A549 (cell line): ENCODE measurements at regions not wholly inside any gene's neighbourhood (a gene's known extent, or its start where the extent isn't known, plus 50 kb on each side); places are given as distances from the start of the nearest gene placed in this dataset.

ENCODE experiments used
- ATAC-seq, 2 experiments: fragments of 200-7000 bp in 1 of 2; fragments of >200 bp in 1 of 2; cut with Nextera tagmentation in 1 of 2; cut with Tn5 transposase in 1 of 2; 3 replicates each; pipeline versions ENCODE4 v1.8.0 to v1.9.1; 2018 to 2020; ENCODE audit warnings: mild to moderate bottlenecking in 1 of 2, moderate library complexity in 1 of 2
- CTCF ChIA-PET: fragments of 300-600 bp; sonication (Branson Sonifier 250); formaldehyde crosslinking; extraction: SDS; loops from one replicate; lab custom pipeline; 2021; ENCODE audit warnings: antibody characterized with exemption, inconsistent platforms; lab: Yijun Ruan, JAX
- POLR2A ChIA-PET: fragments of 350-600 bp; formaldehyde crosslinking; extraction: SDS; loops from one replicate; lab custom pipeline; 2021; ENCODE audit warnings: antibody characterized with exemption, inconsistent platforms; lab: Yijun Ruan, JAX
- DNase-seq, 2 experiments: peaks; one replicate each; pipeline versions ENCODE4 v3.0.0 to v3.0.0-alpha.2; 2011 to 2016; ENCODE audit warnings: low read depth in 1 of 2, low spot score in 1 of 2
- FAIRE-seq: peaks from 2 replicates; lab custom pipeline; 2011; peaks lifted over from hg19 to GRCh38; lab: Jason Lieb, UNC
- H3K27ac ChIP-seq, 2 experiments: fragments of >200 bp; sonication (Bioruptor Twin); formaldehyde crosslinking; 3 replicates each; pipeline ENCODE4 v1.5.1; 2016 to 2017
- H3K4me1 ChIP-seq: fragments of >200 bp; sonication (Bioruptor Twin); formaldehyde crosslinking; 3 replicates; pipeline ENCODE4 v1.6.1; 2016
- H3K4me2 ChIP-seq: fragments of >200 bp; sonication (Bioruptor Twin); formaldehyde crosslinking; 3 replicates; pipeline ENCODE4 v1.6.1; 2016
- H3K4me3 ChIP-seq: fragments of >200 bp; sonication (Bioruptor Twin); formaldehyde crosslinking; 3 replicates; pipeline ENCODE4 v1.5.1; 2016
- H3K9me3 ChIP-seq: fragments of >200 bp; sonication (Bioruptor Twin); formaldehyde crosslinking; 3 replicates; pipeline ENCODE4 v1.6.1; 2016
- CEBPB ChIP-seq, 2 experiments: fragments of >200 bp in 1 of 2; sonication (Bioruptor Twin) in 1 of 2; formaldehyde crosslinking in 1 of 2; IDR thresholded peaks; 2 replicates each; pipeline ENCODE4 v1.6.1; 2012 to 2016
- CHD4 ChIP-seq: fragments of 200-600 bp; sonication (generic); IDR thresholded peaks from 2 replicates; pipeline ENCODE4 v1.6.1; 2016; ENCODE audit warnings: antibody characterized with exemption, mild to moderate bottlenecking, borderline replicate concordance
- FOSB ChIP-seq: fragments of 250-450 bp; sonication (Bioruptor Pico); IDR thresholded peaks from 2 replicates; pipeline ENCODE4 v1.5.0; 2020; ENCODE audit warnings: mild to moderate bottlenecking, moderate library complexity
- GATA3 ChIP-seq: IDR thresholded peaks from 2 replicates; pipeline ENCODE4 v1.6.1; 2012; ENCODE audit warnings: borderline replicate concordance
- HOXA7 ChIP-seq: fragments of 250-450 bp; sonication (Bioruptor Pico); IDR thresholded peaks from 2 replicates; pipeline ENCODE4 v1.5.0; 2020; ENCODE audit warnings: mild to moderate bottlenecking, moderate library complexity
- JUNB ChIP-seq: fragments of >200 bp; sonication (Bioruptor Twin); formaldehyde crosslinking; IDR thresholded peaks from 2 replicates; pipeline ENCODE4 v1.6.1; 2016
- MAZ ChIP-seq: fragments of 150-350 bp; IDR thresholded peaks from 2 replicates; pipeline ENCODE4 v1.6.1; 2014; ENCODE audit warnings: antibody characterized with exemption, low read depth, low read length, borderline replicate concordance
- MYC ChIP-seq: IDR thresholded peaks from 2 replicates; pipeline ENCODE4 v1.6.1; 2012; ENCODE audit warnings: mild to moderate bottlenecking, inconsistent platforms, low read length, improper control_type of control experiment, borderline replicate concordance
- NPAS2 ChIP-seq: fragments of 250-450 bp; sonication (Bioruptor Pico); IDR thresholded peaks from 2 replicates; pipeline ENCODE4 v1.8.0; 2022; ENCODE audit warnings: mild to moderate bottlenecking, moderate library complexity, borderline replicate concordance
- NR3C1 ChIP-seq: fragments of >200 bp; sonication (Bioruptor Twin); formaldehyde crosslinking; IDR thresholded peaks from 3 replicates; pipeline ENCODE4 v1.6.1; 2017
- PHF8 ChIP-seq: fragments of 200-600 bp; sonication (generic); IDR thresholded peaks from 2 replicates; pipeline ENCODE4 v1.6.1; 2016; ENCODE audit warnings: low read depth, mild to moderate bottlenecking, antibody characterized with exemption, moderate library complexity, borderline replicate concordance
- POLR2A ChIP-seq: IDR thresholded peaks from 2 replicates; pipeline ENCODE4 v1.6.1; 2012; ENCODE audit warnings: mild to moderate bottlenecking, low read length
- RAD21 ChIP-seq, 2 experiments: fragments of >200 bp in 1 of 2; sonication (Bioruptor Twin) in 1 of 2; formaldehyde crosslinking in 1 of 2; IDR thresholded peaks in 1 of 2; conservative IDR thresholded peaks in 1 of 2; 2 replicates in 1 of 2; 3 replicates in 1 of 2; pipeline ENCODE4 v1.6.1; 2012 to 2018; ENCODE audit warnings: inconsistent platforms in 1 of 2
- RFX5 ChIP-seq: fragments of 450-650 bp; IDR thresholded peaks from 2 replicates; pipeline ENCODE4 v1.7.1; 2014; ENCODE audit warnings: antibody characterized with exemption, mild to moderate bottlenecking, moderate library complexity
- TFCP2L1 ChIP-seq: fragments of 250-450 bp; sonication (Bioruptor Pico); IDR thresholded peaks from 2 replicates; pipeline ENCODE4 v1.5.0; 2021; ENCODE audit warnings: mild to moderate bottlenecking
- ZC3H11A ChIP-seq: fragments of 450-650 bp; IDR thresholded peaks from 2 replicates; pipeline ENCODE4 v1.6.1; 2014; ENCODE audit warnings: antibody characterized with exemption, mild to moderate bottlenecking
- WGBS: methylation state at CpG from one replicate; pipeline ENCODE4 v1.1.6; 2017; ENCODE audit errors: missing lambda C conversion rate; 5-methylcytosine and 5-hydroxymethylcytosine counted together
- TF ChIP-seq, protein P1 (sequence below): IDR thresholded peaks from 2 replicates; pipeline ENCODE4 v1.6.1; 2012
- TF ChIP-seq, protein P2 (sequence below): fragments of >200 bp; sonication (Bioruptor Twin); formaldehyde crosslinking; IDR thresholded peaks from 3 replicates; pipeline ENCODE4 v1.6.1; 2016
- TF ChIP-seq, protein P3 (sequence below): fragments of 450-650 bp; IDR thresholded peaks from 2 replicates; pipeline ENCODE4 v1.6.1; 2014; ENCODE audit warnings: antibody characterized with exemption
- TF ChIP-seq, protein P4 (sequence below): fragments of 200-600 bp; sonication (generic); IDR thresholded peaks from 2 replicates; pipeline ENCODE4 v1.6.1; 2016; ENCODE audit warnings: antibody characterized with exemption, mild to moderate bottlenecking, moderate library complexity

DNA sequence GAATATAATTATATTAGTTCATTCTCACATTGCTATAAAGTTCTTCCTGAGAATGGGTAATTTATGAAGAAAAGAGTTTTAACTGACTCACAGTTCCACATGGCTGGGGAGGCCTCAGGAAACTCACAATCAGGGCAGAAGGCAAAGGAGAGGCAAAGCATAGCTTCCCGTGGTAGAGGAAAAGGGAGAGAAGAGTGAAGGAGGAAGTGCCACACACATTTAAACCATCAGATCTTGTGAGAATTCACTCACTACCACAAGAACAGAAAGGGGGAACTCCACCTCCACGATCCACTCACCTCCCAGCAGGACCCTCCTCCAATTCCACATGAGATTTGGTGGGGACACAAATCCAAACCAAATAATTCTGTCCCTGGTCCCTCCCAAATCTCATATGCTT is 773.4 kb upstream of the INTU start:
- no peaks in the 10 kb centered on the region for H3K9me3 ChIP-seq
- no peak overlapping the region for H3K4me3 ChIP-seq
- no peak overlapping the region for H3K4me2 ChIP-seq
- no peak for ATAC-seq
- no peak overlapping the region for H3K27ac ChIP-seq
- CTCF ChIA-PET: no interaction called here
- no peak for FAIRE-seq
- TF ChIP-seq, protein P1, sequence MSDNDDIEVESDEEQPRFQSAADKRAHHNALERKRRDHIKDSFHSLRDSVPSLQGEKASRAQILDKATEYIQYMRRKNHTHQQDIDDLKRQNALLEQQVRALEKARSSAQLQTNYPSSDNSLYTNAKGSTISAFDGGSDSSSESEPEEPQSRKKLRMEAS: no peak
- TF ChIP-seq MYC: no peak
- TF ChIP-seq, protein P2, sequence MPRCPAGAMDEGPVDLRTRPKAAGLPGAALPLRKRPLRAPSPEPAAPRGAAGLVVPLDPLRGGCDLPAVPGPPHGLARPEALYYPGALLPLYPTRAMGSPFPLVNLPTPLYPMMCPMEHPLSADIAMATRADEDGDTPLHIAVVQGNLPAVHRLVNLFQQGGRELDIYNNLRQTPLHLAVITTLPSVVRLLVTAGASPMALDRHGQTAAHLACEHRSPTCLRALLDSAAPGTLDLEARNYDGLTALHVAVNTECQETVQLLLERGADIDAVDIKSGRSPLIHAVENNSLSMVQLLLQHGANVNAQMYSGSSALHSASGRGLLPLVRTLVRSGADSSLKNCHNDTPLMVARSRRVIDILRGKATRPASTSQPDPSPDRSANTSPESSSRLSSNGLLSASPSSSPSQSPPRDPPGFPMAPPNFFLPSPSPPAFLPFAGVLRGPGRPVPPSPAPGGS: no peak
- TF ChIP-seq POLR2A: no peak
- no peak for TF ChIP-seq JUNB
- TF ChIP-seq RAD21 (conservative IDR thresholded peaks at IDR 0.05 in 1 of 2, IDR thresholded peaks at IDR 0.05 in 1 of 2): no peak
- TF ChIP-seq GATA3: no peak
- H3K4me1 ChIP-seq: no peaks in the 10 kb centered on the region
- POLR2A ChIA-PET: no interaction called here
- no peak for DNase-seq
- WGBS: 3% methylated on average over 2 of the region's 2 CpGs

DNA sequence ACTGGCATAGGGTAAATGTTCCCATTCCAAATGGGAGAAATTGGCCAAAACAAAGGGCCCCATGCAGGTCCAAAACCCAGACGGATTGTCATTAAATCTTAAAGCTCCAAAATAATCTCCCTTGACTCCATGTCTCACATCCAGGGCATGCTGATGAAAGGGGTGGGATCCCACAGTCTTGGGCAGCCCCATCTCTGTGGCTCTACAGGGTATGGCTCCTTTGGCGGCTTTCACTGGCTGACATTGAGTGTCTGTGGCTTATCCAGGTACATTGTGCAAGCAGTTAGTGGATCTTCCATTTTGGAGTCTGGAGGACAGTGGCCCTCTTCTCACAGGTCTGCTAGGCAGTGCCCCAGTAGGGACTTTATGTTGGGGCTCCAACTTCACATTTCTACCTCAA is 772.9 kb upstream of the INTU start:
- Histone ChIP-seq H3K9me3 (no peaks in the 10 kb centered on the region), H3K4me3 (no peak overlapping the region), H3K4me1 (no peaks in the 10 kb centered on the region), H3K27ac (no peak overlapping the region), H3K4me2 (no peak overlapping the region)
- ChIA-PET POLR2A (no interaction called here), CTCF (no interaction called here)
- TF ChIP-seq FOSB (CRISPR knock-in tag): no peak
- TF ChIP-seq MAZ: no peak
- TF ChIP-seq ZC3H11A: no peak
- TF ChIP-seq, protein P1: no peak
- no peak for TF ChIP-seq RAD21 (conservative IDR thresholded peaks at IDR 0.05 in 1 of 2, IDR thresholded peaks at IDR 0.05 in 1 of 2)
- TF ChIP-seq CEBPB (IDR thresholded peaks at IDR 0.05): no peak
- TF ChIP-seq, protein P3, sequence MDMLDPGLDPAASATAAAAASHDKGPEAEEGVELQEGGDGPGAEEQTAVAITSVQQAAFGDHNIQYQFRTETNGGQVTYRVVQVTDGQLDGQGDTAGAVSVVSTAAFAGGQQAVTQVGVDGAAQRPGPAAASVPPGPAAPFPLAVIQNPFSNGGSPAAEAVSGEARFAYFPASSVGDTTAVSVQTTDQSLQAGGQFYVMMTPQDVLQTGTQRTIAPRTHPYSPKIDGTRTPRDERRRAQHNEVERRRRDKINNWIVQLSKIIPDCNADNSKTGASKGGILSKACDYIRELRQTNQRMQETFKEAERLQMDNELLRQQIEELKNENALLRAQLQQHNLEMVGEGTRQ: no peak
- no peak for TF ChIP-seq TFCP2L1
- no peak for TF ChIP-seq NR3C1
- TF ChIP-seq PHF8: no peak
- TF ChIP-seq CHD4: no peak
- TF ChIP-seq MYC: no peak
- TF ChIP-seq RFX5: no peak
- TF ChIP-seq, protein P4, sequence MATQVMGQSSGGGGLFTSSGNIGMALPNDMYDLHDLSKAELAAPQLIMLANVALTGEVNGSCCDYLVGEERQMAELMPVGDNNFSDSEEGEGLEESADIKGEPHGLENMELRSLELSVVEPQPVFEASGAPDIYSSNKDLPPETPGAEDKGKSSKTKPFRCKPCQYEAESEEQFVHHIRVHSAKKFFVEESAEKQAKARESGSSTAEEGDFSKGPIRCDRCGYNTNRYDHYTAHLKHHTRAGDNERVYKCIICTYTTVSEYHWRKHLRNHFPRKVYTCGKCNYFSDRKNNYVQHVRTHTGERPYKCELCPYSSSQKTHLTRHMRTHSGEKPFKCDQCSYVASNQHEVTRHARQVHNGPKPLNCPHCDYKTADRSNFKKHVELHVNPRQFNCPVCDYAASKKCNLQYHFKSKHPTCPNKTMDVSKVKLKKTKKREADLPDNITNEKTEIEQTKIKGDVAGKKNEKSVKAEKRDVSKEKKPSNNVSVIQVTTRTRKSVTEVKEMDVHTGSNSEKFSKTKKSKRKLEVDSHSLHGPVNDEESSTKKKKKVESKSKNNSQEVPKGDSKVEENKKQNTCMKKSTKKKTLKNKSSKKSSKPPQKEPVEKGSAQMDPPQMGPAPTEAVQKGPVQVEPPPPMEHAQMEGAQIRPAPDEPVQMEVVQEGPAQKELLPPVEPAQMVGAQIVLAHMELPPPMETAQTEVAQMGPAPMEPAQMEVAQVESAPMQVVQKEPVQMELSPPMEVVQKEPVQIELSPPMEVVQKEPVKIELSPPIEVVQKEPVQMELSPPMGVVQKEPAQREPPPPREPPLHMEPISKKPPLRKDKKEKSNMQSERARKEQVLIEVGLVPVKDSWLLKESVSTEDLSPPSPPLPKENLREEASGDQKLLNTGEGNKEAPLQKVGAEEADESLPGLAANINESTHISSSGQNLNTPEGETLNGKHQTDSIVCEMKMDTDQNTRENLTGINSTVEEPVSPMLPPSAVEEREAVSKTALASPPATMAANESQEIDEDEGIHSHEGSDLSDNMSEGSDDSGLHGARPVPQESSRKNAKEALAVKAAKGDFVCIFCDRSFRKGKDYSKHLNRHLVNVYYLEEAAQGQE: no peak
- TF ChIP-seq NPAS2: no peak
- no peak for TF ChIP-seq HOXA7 (CRISPR knock-in tag)
- FAIRE-seq: no peak
- no peak for ATAC-seq
- no peak for DNase-seq
- WGBS: 50% methylated on average over 2 of the region's 2 CpGs
